ENCODE measurements at regions not wholly inside any gene's neighbourhood (a gene's known extent, or its start where the extent isn't known, plus 50 kb on each side); places are given as distances from the start of the nearest gene placed in this dataset.
A peak's percentile ranks its signal among the peaks of the same experiment; 100 is the strongest.

DNA sequence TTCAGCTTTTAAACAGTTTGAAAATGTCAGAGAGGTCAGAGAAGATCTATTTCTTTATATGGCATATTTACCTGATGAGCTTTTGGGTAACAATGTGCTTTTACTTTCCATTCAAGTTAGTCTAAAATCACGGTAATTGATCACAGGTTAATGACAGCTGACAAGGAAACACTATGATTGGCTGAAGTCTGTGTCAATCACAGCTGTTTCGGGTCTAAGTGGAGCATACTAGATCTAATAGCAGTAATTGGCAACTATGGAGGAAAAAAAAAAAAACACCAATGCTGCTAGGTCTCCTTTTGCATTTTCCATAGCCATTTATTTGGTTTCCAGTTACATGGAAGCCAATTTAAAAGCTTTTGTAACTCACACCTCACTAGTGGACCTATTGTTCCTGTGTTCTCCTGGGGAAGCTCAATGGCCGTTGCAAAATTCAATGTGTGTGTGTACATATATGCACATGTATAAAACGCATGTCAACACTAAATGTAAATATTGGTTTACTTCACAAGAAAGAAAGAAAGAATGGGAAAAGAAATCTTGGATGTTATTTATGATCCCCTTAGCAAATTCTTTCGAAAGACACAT is 568.3 kb upstream of the ZFHX3 start:
- POLR2A ChIA-PET, result no interaction called here

DNA sequence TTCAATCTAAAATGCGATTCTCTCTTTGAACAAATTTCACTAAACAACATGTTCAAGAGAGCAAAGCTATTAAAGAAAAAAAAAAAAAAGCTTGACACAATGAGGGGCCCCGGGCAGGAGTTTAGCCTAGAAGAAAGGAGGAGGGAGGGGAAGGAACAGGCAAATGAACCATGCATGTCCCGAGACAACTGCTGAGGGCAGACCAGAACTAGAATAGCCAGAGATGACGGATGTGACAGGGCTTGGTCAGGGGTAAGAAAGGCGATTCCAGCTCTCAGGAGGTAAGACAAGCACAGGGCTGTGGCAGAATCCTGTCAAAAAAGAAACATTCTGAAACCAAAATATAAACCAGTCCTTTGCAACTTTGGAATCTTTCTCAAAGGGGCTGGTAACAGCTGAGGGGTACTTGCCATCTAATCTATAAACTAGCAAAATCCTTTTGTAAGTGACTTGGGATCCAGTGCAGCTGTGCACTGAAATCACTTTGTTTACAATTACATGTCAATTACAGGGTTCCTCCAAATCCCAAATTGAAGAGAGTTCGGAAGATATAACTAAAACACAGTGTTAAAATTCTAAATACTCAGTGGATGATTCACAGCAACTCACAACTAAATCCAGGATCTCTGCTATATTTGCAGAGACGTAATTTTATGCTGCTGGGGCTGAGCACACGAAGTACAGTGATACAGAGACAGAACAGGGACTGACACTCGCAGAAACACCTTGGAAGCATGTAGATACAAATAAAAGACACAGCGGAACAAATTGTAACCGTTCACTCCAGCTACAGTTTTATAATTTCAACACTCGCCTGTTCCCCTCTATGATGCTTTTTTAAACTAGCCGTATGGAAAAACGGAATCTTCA is 567.4 kb upstream of the ZFHX3 start:
- Histone ChIP-seq H3K9ac (no peak overlapping the region), H3K36me3 (replicated peaks in 1 of 2; ENCODE audit: control insufficient read depth in 1 of 2, insufficient read depth in 2 of 2, low read length in 1 of 2) (no peaks in the 10 kb centered on the region), H3K4me1 (ENCODE audit: control insufficient read depth in 1 of 2, insufficient read depth in 2 of 2, low read depth in 1 of 2, low read length in 1 of 2) (no peaks in the 10 kb centered on the region), H3K79me2 (ENCODE audit: insufficient read depth) (no peaks in the 10 kb centered on the region), H3K4me3 (ENCODE audit: low read depth in 2 of 2, low read length in 1 of 2) (no peak overlapping the region), H3K9me3 (no peaks in the 10 kb centered on the region), H4K20me1 (ENCODE audit: insufficient read depth) (no peaks in the 10 kb centered on the region), H3K27me3 (ENCODE audit: insufficient read depth) (no peaks in the 10 kb centered on the region), H3K9me2 (no peaks in the 10 kb centered on the region), H3K4me2 (no peak overlapping the region), H3F3A (replicated peaks; ENCODE audit: insufficient read depth) (no peaks in the 10 kb centered on the region), H3K27ac (ENCODE audit: low read depth in 2 of 2, low read length in 1 of 2) (no peak overlapping the region), H2AFZ (ENCODE audit: low read depth) (no peak overlapping the region)
- ChIA-PET CTCF (interaction anchor here (2.2 kb wide), 1 partner anchor 10 kb away, joined by 8 read pairs; no protein-coding TSS in a partner anchor), POLR2A (no interaction called here)
- 33% methylated on average over 14 of the region's 14 CpGs for WGBS (ENCODE audit: low lambda C conversion rate)
- no peak for DNase-seq
- TF ChIP-seq GABPA (IDR thresholded peaks at IDR 0.05; ENCODE audit: low read depth) (no peak), RAD21 (IDR thresholded peaks at IDR 0.05; ENCODE audit: low read length) (no peak), TCF12 (IDR thresholded peaks at IDR 0.05) (no peak), MXI1 (IDR thresholded peaks at IDR 0.05; ENCODE audit: low read depth, low read length) (no peak), SIN3A (IDR thresholded peaks at IDR 0.05; ENCODE audit: borderline replicate concordance, low read depth, low read length) (no peak), TAF1 (IDR thresholded peaks at IDR 0.05; ENCODE audit: borderline replicate concordance, low read depth, low read length) (no peak), NFIC (IDR thresholded peaks at IDR 0.05; ENCODE audit: borderline replicate concordance) (no peak), RCOR1 (IDR thresholded peaks at IDR 0.05; ENCODE audit: low read length) (no peak)
- TF ChIP-seq, protein P1, sequence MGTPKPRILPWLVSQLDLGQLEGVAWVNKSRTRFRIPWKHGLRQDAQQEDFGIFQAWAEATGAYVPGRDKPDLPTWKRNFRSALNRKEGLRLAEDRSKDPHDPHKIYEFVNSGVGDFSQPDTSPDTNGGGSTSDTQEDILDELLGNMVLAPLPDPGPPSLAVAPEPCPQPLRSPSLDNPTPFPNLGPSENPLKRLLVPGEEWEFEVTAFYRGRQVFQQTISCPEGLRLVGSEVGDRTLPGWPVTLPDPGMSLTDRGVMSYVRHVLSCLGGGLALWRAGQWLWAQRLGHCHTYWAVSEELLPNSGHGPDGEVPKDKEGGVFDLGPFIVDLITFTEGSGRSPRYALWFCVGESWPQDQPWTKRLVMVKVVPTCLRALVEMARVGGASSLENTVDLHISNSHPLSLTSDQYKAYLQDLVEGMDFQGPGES (IDR thresholded peaks at IDR 0.05; ENCODE audit: low read depth, low read length), result no peak
- TF ChIP-seq, protein P2, sequence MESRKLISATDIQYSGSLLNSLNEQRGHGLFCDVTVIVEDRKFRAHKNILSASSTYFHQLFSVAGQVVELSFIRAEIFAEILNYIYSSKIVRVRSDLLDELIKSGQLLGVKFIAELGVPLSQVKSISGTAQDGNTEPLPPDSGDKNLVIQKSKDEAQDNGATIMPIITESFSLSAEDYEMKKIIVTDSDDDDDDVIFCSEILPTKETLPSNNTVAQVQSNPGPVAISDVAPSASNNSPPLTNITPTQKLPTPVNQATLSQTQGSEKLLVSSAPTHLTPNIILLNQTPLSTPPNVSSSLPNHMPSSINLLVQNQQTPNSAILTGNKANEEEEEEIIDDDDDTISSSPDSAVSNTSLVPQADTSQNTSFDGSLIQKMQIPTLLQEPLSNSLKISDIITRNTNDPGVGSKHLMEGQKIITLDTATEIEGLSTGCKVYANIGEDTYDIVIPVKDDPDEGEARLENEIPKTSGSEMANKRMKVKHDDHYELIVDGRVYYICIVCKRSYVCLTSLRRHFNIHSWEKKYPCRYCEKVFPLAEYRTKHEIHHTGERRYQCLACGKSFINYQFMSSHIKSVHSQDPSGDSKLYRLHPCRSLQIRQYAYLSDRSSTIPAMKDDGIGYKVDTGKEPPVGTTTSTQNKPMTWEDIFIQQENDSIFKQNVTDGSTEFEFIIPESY (IDR thresholded peaks at IDR 0.05; ENCODE audit: borderline replicate concordance, low read depth), result no peak
- TF ChIP-seq, protein P3, sequence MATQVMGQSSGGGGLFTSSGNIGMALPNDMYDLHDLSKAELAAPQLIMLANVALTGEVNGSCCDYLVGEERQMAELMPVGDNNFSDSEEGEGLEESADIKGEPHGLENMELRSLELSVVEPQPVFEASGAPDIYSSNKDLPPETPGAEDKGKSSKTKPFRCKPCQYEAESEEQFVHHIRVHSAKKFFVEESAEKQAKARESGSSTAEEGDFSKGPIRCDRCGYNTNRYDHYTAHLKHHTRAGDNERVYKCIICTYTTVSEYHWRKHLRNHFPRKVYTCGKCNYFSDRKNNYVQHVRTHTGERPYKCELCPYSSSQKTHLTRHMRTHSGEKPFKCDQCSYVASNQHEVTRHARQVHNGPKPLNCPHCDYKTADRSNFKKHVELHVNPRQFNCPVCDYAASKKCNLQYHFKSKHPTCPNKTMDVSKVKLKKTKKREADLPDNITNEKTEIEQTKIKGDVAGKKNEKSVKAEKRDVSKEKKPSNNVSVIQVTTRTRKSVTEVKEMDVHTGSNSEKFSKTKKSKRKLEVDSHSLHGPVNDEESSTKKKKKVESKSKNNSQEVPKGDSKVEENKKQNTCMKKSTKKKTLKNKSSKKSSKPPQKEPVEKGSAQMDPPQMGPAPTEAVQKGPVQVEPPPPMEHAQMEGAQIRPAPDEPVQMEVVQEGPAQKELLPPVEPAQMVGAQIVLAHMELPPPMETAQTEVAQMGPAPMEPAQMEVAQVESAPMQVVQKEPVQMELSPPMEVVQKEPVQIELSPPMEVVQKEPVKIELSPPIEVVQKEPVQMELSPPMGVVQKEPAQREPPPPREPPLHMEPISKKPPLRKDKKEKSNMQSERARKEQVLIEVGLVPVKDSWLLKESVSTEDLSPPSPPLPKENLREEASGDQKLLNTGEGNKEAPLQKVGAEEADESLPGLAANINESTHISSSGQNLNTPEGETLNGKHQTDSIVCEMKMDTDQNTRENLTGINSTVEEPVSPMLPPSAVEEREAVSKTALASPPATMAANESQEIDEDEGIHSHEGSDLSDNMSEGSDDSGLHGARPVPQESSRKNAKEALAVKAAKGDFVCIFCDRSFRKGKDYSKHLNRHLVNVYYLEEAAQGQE (IDR thresholded peaks at IDR 0.05; ENCODE audit: low read depth, low read length), result no peak
- TF ChIP-seq, protein P4, sequence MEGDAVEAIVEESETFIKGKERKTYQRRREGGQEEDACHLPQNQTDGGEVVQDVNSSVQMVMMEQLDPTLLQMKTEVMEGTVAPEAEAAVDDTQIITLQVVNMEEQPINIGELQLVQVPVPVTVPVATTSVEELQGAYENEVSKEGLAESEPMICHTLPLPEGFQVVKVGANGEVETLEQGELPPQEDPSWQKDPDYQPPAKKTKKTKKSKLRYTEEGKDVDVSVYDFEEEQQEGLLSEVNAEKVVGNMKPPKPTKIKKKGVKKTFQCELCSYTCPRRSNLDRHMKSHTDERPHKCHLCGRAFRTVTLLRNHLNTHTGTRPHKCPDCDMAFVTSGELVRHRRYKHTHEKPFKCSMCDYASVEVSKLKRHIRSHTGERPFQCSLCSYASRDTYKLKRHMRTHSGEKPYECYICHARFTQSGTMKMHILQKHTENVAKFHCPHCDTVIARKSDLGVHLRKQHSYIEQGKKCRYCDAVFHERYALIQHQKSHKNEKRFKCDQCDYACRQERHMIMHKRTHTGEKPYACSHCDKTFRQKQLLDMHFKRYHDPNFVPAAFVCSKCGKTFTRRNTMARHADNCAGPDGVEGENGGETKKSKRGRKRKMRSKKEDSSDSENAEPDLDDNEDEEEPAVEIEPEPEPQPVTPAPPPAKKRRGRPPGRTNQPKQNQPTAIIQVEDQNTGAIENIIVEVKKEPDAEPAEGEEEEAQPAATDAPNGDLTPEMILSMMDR (IDR thresholded peaks at IDR 0.05), result no peak

More for the DNA sequence above, 568.3 kb upstream of the ZFHX3 start:
- H3K36me3 ChIP-seq (replicated peaks in 1 of 2; ENCODE audit: control insufficient read depth in 1 of 2, insufficient read depth in 2 of 2, low read length in 1 of 2), result no peaks in the 10 kb centered on the region
- H4K20me1 ChIP-seq (ENCODE audit: insufficient read depth), result no peaks in the 10 kb centered on the region
- no peaks in the 10 kb centered on the region for H3K9me2 ChIP-seq
- no peak overlapping the region for H3K4me3 ChIP-seq (ENCODE audit: low read depth in 2 of 2, low read length in 1 of 2)
- no peak for DNase-seq
- no peaks in the 10 kb centered on the region for H3K4me1 ChIP-seq (ENCODE audit: control insufficient read depth in 1 of 2, insufficient read depth in 2 of 2, low read depth in 1 of 2, low read length in 1 of 2)
- H3F3A ChIP-seq (replicated peaks; ENCODE audit: insufficient read depth), result no peaks in the 10 kb centered on the region
- CTCF ChIA-PET, result interaction anchor here (2.2 kb wide), 1 partner anchor 11 kb away, joined by 8 read pairs; no protein-coding TSS in a partner anchor
- no peaks in the 10 kb centered on the region for H3K9me3 ChIP-seq
- H3K79me2 ChIP-seq (ENCODE audit: insufficient read depth), result no peaks in the 10 kb centered on the region
- TF ChIP-seq SIN3A (IDR thresholded peaks at IDR 0.05; ENCODE audit: borderline replicate concordance, low read depth, low read length) (no peak), TEAD4 (IDR thresholded peaks at IDR 0.05; ENCODE audit: borderline replicate concordance, insufficient read depth) (no peak)
- TF ChIP-seq, protein P5, sequence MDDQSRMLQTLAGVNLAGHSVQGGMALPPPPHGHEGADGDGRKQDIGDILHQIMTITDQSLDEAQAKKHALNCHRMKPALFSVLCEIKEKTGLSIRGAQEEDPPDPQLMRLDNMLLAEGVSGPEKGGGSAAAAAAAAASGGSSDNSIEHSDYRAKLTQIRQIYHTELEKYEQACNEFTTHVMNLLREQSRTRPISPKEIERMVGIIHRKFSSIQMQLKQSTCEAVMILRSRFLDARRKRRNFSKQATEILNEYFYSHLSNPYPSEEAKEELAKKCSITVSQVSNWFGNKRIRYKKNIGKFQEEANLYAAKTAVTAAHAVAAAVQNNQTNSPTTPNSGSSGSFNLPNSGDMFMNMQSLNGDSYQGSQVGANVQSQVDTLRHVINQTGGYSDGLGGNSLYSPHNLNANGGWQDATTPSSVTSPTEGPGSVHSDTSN (IDR thresholded peaks at IDR 0.05), result 0 out of 2 replicates have a peak, but pooled peaks have one; percentile 6
- no peak overlapping the region for H3K27ac ChIP-seq (ENCODE audit: low read depth in 2 of 2, low read length in 1 of 2)
- no peak overlapping the region for H3K9ac ChIP-seq
- no peak overlapping the region for H3K4me2 ChIP-seq
- H3K27me3 ChIP-seq (ENCODE audit: insufficient read depth), result no peaks in the 10 kb centered on the region
- WGBS (ENCODE audit: low lambda C conversion rate), result 26% methylated on average over 5 of the region's 5 CpGs
- H2AFZ ChIP-seq (ENCODE audit: low read depth), result no peak overlapping the region

All from SK-N-SH (cell line).